ENCODE measurements at regions not wholly inside any gene's neighbourhood (a gene's known extent, or its start where the extent isn't known, plus 50 kb on each side); places are given as distances from the start of the nearest gene placed in this dataset.
"Not testable (repeated sequence)": the region's sequence is repeated elsewhere in the genome, so short reads cannot be mapped to it uniquely, and the experiment has no call there.

DNA sequence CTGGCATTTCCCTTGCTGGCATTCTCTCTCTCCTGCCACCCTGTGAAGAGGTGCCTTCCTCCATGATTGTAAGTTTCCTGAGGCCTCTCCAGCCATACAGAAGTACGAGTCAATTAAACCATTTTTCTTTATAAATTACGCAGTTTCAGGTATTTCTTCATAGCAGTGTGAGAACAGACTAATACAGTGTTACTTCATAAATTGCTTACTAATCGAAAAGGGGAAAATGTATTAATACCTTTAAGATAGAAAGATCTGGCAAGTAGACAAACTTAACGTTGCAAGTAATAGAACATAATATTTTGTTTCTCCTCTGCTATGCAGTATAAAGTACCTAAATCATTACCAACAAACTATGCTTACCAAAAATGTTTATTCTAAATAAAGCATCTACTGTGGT is 178.3 kb upstream of the LAMA2 start:
- TF ChIP-seq, protein P1, sequence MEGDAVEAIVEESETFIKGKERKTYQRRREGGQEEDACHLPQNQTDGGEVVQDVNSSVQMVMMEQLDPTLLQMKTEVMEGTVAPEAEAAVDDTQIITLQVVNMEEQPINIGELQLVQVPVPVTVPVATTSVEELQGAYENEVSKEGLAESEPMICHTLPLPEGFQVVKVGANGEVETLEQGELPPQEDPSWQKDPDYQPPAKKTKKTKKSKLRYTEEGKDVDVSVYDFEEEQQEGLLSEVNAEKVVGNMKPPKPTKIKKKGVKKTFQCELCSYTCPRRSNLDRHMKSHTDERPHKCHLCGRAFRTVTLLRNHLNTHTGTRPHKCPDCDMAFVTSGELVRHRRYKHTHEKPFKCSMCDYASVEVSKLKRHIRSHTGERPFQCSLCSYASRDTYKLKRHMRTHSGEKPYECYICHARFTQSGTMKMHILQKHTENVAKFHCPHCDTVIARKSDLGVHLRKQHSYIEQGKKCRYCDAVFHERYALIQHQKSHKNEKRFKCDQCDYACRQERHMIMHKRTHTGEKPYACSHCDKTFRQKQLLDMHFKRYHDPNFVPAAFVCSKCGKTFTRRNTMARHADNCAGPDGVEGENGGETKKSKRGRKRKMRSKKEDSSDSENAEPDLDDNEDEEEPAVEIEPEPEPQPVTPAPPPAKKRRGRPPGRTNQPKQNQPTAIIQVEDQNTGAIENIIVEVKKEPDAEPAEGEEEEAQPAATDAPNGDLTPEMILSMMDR (IDR thresholded peaks at IDR 0.05; ENCODE audit: low read depth, low read length): no peak
- no peak for DNase-seq
- Histone ChIP-seq H3K27me3 (no peaks in the 10 kb centered on the region), H3K4me1 (no peaks in the 10 kb centered on the region), H3K9me3 (no peaks in the 10 kb centered on the region), H3K4me3 (ENCODE audit: low read depth, low read length) (no peak overlapping the region), H3K36me3 (no peaks in the 10 kb centered on the region)

- not testable (repeated sequence) for H3K27me3 ChIP-seq; DNase-seq; H3K4me3 ChIP-seq (ENCODE audit: low read depth, low read length); H3K4me1 ChIP-seq; H3K36me3 ChIP-seq; H3K9me3 ChIP-seq
Measured at GRCh38 chr6:128703794-128704193, 179.1 kb upstream of the LAMA2 start.

DNA sequence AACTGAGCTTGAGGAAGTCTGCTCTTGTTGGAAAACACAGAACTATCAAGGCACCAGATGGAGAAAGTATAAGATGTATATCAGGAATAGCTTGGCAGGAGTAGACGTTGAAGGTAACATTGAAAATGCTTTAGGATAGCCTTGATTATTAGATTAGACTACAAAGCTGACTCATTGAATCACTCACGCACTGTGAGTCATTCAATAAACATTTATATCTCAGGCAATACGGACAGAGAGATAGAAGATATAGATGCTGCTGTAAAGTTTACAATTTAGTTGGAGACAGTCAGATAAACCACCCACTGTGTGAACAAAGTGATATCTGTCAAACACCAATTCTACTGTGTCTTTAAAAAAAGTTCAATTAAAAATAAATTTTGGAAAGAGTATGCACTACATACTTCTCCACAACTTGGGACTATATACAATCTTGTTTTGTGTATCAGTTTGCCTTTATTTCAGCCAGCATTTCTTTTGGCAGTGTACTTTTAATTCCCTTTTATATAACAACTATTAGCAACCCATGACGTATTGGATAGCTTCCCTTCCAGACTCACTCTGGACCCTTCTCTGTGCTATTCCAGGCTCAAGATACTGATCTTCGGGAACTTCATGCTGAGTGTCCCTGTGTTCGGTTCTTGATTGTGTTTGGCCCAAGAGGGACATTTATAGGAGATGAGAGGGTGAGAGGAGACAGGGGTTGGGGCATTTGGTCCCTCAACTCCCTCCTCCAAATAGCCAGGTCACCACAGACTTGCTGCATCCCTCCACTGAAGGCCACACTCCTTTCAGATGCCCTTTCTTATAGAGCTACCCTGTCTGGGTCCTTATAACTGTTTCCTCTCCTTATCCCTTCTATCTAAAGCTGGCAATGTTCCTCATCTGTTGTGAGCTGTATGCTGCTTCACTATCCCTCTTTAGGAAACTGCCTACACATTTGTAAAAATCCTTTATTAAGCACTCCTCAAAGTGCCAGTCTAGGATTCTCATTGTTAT is 176.6 kb upstream of the PTPRK start:
- no peak for DNase-seq
- H3K9me3 ChIP-seq: no peaks in the 10 kb centered on the region
- no peak overlapping the region for H3K4me3 ChIP-seq (ENCODE audit: low read depth, low read length)
- no peaks in the 10 kb centered on the region for H3K36me3 ChIP-seq
- TF ChIP-seq, protein P1 (IDR thresholded peaks at IDR 0.05; ENCODE audit: low read depth, low read length): no peak
- no peaks in the 10 kb centered on the region for H3K27me3 ChIP-seq
- peaks cover 8% of the 10 kb centered on the region for H3K4me1 ChIP-seq

GRCh38 chr6:128694303-128695009 is 174.1 kb upstream of the PTPRK start:
- DNase-seq: no peak
- TF ChIP-seq, protein P1 (IDR thresholded peaks at IDR 0.05; ENCODE audit: low read depth, low read length): no peak
- no peaks in the 10 kb centered on the region for H3K9me3 ChIP-seq

DNA sequence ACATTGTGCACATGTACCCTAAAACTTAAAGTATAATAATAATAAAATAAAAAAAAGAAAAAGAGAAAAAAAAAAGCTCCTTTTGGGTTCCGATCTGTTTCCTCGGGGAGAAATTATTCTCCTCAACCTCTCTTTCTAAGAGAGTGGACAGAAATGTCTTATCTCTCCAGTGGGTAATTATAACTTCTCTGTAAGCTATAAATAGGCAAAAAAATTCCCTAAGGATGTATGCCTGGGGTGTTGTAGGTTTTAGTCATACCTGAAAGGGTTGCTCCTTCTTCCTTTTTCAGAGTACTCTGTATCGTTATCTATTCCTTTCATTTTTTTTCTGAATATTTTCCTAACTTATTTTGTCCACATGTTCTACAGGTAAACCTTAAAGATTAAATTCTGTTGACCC is 169.7 kb upstream of the PTPRK start:
- Histone ChIP-seq H3K4me3 (ENCODE audit: low read depth, low read length) (no peak overlapping the region), H3K27me3 (no peaks in the 10 kb centered on the region), H3K4me1 (no peaks in the 10 kb centered on the region), H3K9me3 (no peaks in the 10 kb centered on the region), H3K36me3 (no peaks in the 10 kb centered on the region)
- DNase-seq: no peak
- TF ChIP-seq, protein P1 (IDR thresholded peaks at IDR 0.05; ENCODE audit: low read depth, low read length): no peak

More at GRCh38 chr6:128694303-128695009, 174.1 kb upstream of the PTPRK start:
- Histone ChIP-seq H3K4me1 (peaks cover 8% of the 10 kb centered on the region), H3K4me3 (ENCODE audit: low read depth, low read length) (no peak overlapping the region), H3K36me3 (no peaks in the 10 kb centered on the region), H3K27me3 (no peaks in the 10 kb centered on the region)

GRCh38 chr6:128686084-128686483 is 165.7 kb upstream of the PTPRK start:
- DNase-seq: no peak
- no peaks in the 10 kb centered on the region for H3K9me3 ChIP-seq
- no peaks in the 10 kb centered on the region for H3K27me3 ChIP-seq
- TF ChIP-seq, protein P1 (IDR thresholded peaks at IDR 0.05; ENCODE audit: low read depth, low read length): no peak
- no peaks in the 10 kb centered on the region for H3K36me3 ChIP-seq
- no peaks in the 10 kb centered on the region for H3K4me1 ChIP-seq
- no peak overlapping the region for H3K4me3 ChIP-seq (ENCODE audit: low read depth, low read length)

Data from BE2C (cell line).